ENCODE measurements at regions not wholly inside any gene's neighbourhood (a gene's known extent, or its start where the extent isn't known, plus 50 kb on each side); places are given as distances from the start of the nearest gene placed in this dataset.

GRCh38 chr2:235305678-235306077 is 188.2 kb upstream of the AGAP1 start:
- no peak overlapping the region for H3K4me3 ChIP-seq (ENCODE audit: low read depth, low read length)
- in situ Hi-C loops (cut with HindIII; ENCODE audit: low sequenced_read_pairs) = no loop called here
- DNase-seq (ENCODE audit: low read depth) = no peak
- TF ChIP-seq CTCF (IDR thresholded peaks at IDR 0.05; ENCODE audit: low read depth, low read length, missing control alignments) = no peak

- no peak for DNase-seq (ENCODE audit: low read depth)
- TF ChIP-seq CTCF (IDR thresholded peaks at IDR 0.05; ENCODE audit: low read depth, low read length, missing control alignments) = no peak
- H3K4me3 ChIP-seq (ENCODE audit: low read depth, low read length) = no peak overlapping the region
- in situ Hi-C loops (cut with HindIII; ENCODE audit: low sequenced_read_pairs) = no loop called here
Measured at GRCh38 chr2:235311044-235311443, 182.8 kb upstream of the AGAP1 start.

- in situ Hi-C loops (cut with HindIII; ENCODE audit: low sequenced_read_pairs) = no loop called here
- no peak for TF ChIP-seq CTCF (IDR thresholded peaks at IDR 0.05; ENCODE audit: low read depth, low read length, missing control alignments)
- no peak for DNase-seq (ENCODE audit: low read depth)
- no peak overlapping the region for H3K4me3 ChIP-seq (ENCODE audit: low read depth, low read length)
Measured at GRCh38 chr2:235312571-235312970, 181.3 kb upstream of the AGAP1 start.

GRCh38 chr2:235314371-235314930 is 179.4 kb upstream of the AGAP1 start:
- DNase-seq (ENCODE audit: low read depth) = no peak
- in situ Hi-C loops (cut with HindIII; ENCODE audit: low sequenced_read_pairs) = no loop called here
- no peak overlapping the region for H3K4me3 ChIP-seq (ENCODE audit: low read depth, low read length)
- TF ChIP-seq CTCF (IDR thresholded peaks at IDR 0.05; ENCODE audit: low read depth, low read length, missing control alignments) = peak; percentile 4

- DNase-seq (ENCODE audit: low read depth) = no peak
- in situ Hi-C loops (cut with HindIII; ENCODE audit: low sequenced_read_pairs) = no loop called here
- H3K4me3 ChIP-seq (ENCODE audit: low read depth, low read length) = no peak overlapping the region
- no peak for TF ChIP-seq CTCF (IDR thresholded peaks at IDR 0.05; ENCODE audit: low read depth, low read length, missing control alignments)
Measured at GRCh38 chr2:235319095-235319494, 174.7 kb upstream of the AGAP1 start.

- DNase-seq (ENCODE audit: low read depth) = no peak
- no peak for TF ChIP-seq CTCF (IDR thresholded peaks at IDR 0.05; ENCODE audit: low read depth, low read length, missing control alignments)
- in situ Hi-C loops (cut with HindIII; ENCODE audit: low sequenced_read_pairs) = no loop called here
- H3K4me3 ChIP-seq (ENCODE audit: low read depth, low read length) = no peak overlapping the region
Measured at GRCh38 chr2:235320326-235320725, 173.5 kb upstream of the AGAP1 start.

GRCh38 chr2:235324324-235324723 is 169.5 kb upstream of the AGAP1 start:
- no peak for DNase-seq (ENCODE audit: low read depth)
- TF ChIP-seq CTCF (IDR thresholded peaks at IDR 0.05; ENCODE audit: low read depth, low read length, missing control alignments) = no peak
- in situ Hi-C loops (cut with HindIII; ENCODE audit: low sequenced_read_pairs) = no loop called here
- H3K4me3 ChIP-seq (ENCODE audit: low read depth, low read length) = no peak overlapping the region
